CD14-positive monocyte (primary cell): ENCODE measurements at regions not wholly inside any gene's neighbourhood (a gene's known extent, or its start where the extent isn't known, plus 50 kb on each side); places are given as distances from the start of the nearest gene placed in this dataset.

Source experiments
- DNase-seq, 3 donors: peaks; one replicate each; pipeline ENCODE4 v3.0.0-alpha.2; 2011 to 2022
- H2AFZ ChIP-seq: 2 replicates; pipeline ENCODE4 v1.6.0; 2012; ENCODE audit warnings: mild to moderate bottlenecking, low read depth, low read length, inconsistent platforms; ENCODE audit not compliant: insufficient read depth, poor library complexity, severe bottlenecking
- H3K27ac ChIP-seq, 2 donors: 1 replicate in 1 of 2; 2 replicates in 1 of 2; pipeline ENCODE4 v1.5.1; 2012 to 2013; ENCODE audit warnings: low read length in 2 of 2, control low read depth in 1 of 2, inconsistent platforms in 1 of 2, low read depth in 1 of 2, mild to moderate bottlenecking in 1 of 2
- H3K27me3 ChIP-seq, 2 donors: one replicate each; pipeline versions ENCODE4 v1.6.0 to v1.6.1; 2011 to 2013; ENCODE audit warnings: low read length in 2 of 2; ENCODE audit not compliant: control insufficient read depth in 2 of 2, insufficient read depth in 2 of 2
- H3K36me3 ChIP-seq, 2 donors: replicated peaks in 1 of 2; 1 replicate in 1 of 2; 2 replicates in 1 of 2; pipeline versions ENCODE4 v1.5.1 to v1.6.1; 2012 to 2013; ENCODE audit warnings: low read length in 2 of 2, control low read depth in 1 of 2, inconsistent platforms in 1 of 2, mild to moderate bottlenecking in 1 of 2; ENCODE audit not compliant: insufficient read depth in 2 of 2, control insufficient read depth in 1 of 2
- H3K4me1 ChIP-seq, 2 donors: 1 replicate in 1 of 2; 2 replicates in 1 of 2; pipeline versions ENCODE4 v1.5.1 to v1.6.1; 2012 to 2013; ENCODE audit warnings: low read length in 2 of 2, control low read depth in 1 of 2, inconsistent platforms in 1 of 2, mild to moderate bottlenecking in 1 of 2, moderate library complexity in 1 of 2; ENCODE audit not compliant: insufficient read depth in 2 of 2, control insufficient read depth in 1 of 2
- H3K4me2 ChIP-seq: replicated peaks from 2 replicates; pipeline ENCODE3; 2012; ENCODE audit warnings: low read length, moderate library complexity, mild to moderate bottlenecking; ENCODE audit not compliant: poor library complexity, severe bottlenecking; ENCODE audit errors: extremely low read depth
- H3K4me3 ChIP-seq, 3 experiments: fragments of 200-600 bp in 1 of 3; sonication (generic) in 1 of 3; replicated peaks in 1 of 3; 1 replicate in 2 of 3; 2 replicates in 1 of 3; pipeline ENCODE4 v1.5.1; 2011 to 2013; ENCODE audit warnings: low read length in 3 of 3, mild to moderate bottlenecking in 3 of 3, control low read depth in 2 of 3, low read depth in 2 of 3, inconsistent platforms in 1 of 3, moderate library complexity in 1 of 3
- H3K79me2 ChIP-seq: 2 replicates; pipeline ENCODE4 v1.6.0; 2012; ENCODE audit warnings: mild to moderate bottlenecking, control low read depth, inconsistent platforms, low read length, moderate library complexity; ENCODE audit not compliant: insufficient read depth
- H3K9ac ChIP-seq: 2 replicates; pipeline ENCODE4 v1.6.0; 2017; ENCODE audit warnings: low read length, mild to moderate bottlenecking; ENCODE audit not compliant: insufficient read depth, poor library complexity, severe bottlenecking
- H3K9me3 ChIP-seq, 2 donors: replicated peaks in 1 of 2; 1 replicate in 1 of 2; 2 replicates in 1 of 2; pipeline versions ENCODE4 v1.5.1 to v1.6.1; 2012 to 2013; ENCODE audit warnings: low read length in 2 of 2, control low read depth in 1 of 2; ENCODE audit not compliant: control insufficient read depth in 1 of 2, insufficient read depth in 1 of 2
- H4K20me1 ChIP-seq: 2 replicates; pipeline ENCODE4 v1.6.0; 2012; ENCODE audit warnings: mild to moderate bottlenecking, low read length, control low read depth, moderate library complexity; ENCODE audit not compliant: insufficient read depth
- H3K27ac Mint-ChIP-seq, 7 donors: one replicate each; pipeline ENCODE4 v1.8.0; 2020; ENCODE audit warnings: mild to moderate bottlenecking in 7 of 7, mixed read lengths in 7 of 7, moderate library complexity in 6 of 7, inconsistent platforms in 2 of 7
- H3K27me3 Mint-ChIP-seq, 3 donors: one replicate each; pipeline ENCODE4 v1.8.0; 2021 to 2022; ENCODE audit warnings: low read depth in 3 of 3, mild to moderate bottlenecking in 3 of 3, mixed read lengths in 3 of 3, moderate library complexity in 3 of 3, inconsistent platforms in 1 of 3
- H3K36me3 Mint-ChIP-seq, 2 donors: one replicate each; pipeline ENCODE4 v1.8.0; 2020; ENCODE audit warnings: mixed read lengths in 2 of 2, inconsistent platforms in 1 of 2, mild to moderate bottlenecking in 1 of 2
- H3K4me1 Mint-ChIP-seq: one replicate; pipeline ENCODE4 v1.8.0; 2020; ENCODE audit warnings: mild to moderate bottlenecking, mixed read lengths
- H3K4me3 Mint-ChIP-seq, 2 donors: one replicate each; pipeline ENCODE4 v1.8.0; 2020; ENCODE audit warnings: mild to moderate bottlenecking in 2 of 2, mixed read lengths in 2 of 2, moderate library complexity in 1 of 2
- H3K9me3 Mint-ChIP-seq, 7 donors: one replicate each; pipeline ENCODE4 v1.8.0; 2020 to 2022; ENCODE audit warnings: mixed read lengths in 7 of 7, mild to moderate bottlenecking in 6 of 7, moderate library complexity in 6 of 7, inconsistent platforms in 2 of 7
- WGBS: methylation state at CpG from one replicate; pipeline ENCODE4 v1.1.5; 2013; ENCODE audit warnings: missing lambda C conversion rate; ENCODE audit not compliant: insufficient coverage; 5-methylcytosine and 5-hydroxymethylcytosine counted together
- intact Hi-C, 2 donors: fragments of 100-400 bp; cut with micrococcal nuclease; formaldehyde crosslinking; loops; one replicate each; pipeline versions ENCODE4 v1.15.0 to v1.15.1; 2023
- TF ChIP-seq, protein P1 (sequence below): fragments of 200-600 bp; IDR thresholded peaks from one replicate; pipeline ENCODE4 v1.8.0; 2022; ENCODE audit warnings: antibody characterized with exemption, mild to moderate bottlenecking

DNA sequence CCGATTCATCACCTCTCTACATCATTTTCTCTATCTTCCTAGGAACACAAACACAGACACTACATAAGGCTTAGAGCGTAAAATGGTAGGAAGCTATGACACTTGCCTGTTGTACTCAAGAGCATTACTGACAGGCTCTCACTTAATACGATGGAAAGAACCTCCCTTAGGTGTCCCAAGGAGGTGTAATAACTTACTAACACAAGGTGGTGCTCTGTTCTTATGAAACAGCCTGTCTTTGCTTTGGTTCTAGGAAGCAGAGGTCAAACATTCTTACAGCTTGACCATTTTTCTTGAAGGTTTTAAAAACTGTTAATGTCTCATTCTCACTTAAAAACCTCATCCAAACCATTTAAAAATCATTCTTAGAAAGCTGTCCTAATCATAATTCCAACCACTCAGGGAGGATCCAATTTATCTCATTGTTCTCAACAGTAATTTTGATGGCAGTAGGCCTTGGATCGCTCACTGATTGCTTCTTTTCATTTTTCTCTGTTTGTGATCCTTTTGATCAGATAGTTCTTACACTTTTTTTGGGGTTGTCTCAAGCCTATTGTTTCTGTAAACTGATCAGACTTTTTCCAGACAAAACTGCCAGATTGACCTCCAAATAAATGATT, 317.8 kb upstream of the AGTR1 start:
- H4K20me1 ChIP-seq, result no peaks in the 10 kb centered on the region
- no peak overlapping the region for H3K9ac ChIP-seq
- intact Hi-C loops, result no loop called here
- Mint-ChIP-seq H3K4me1 (no peaks in the 10 kb centered on the region), H3K9me3 (peaks cover 0 to 1% (median 0%) of the 10 kb centered on the region in 7 donors), H3K27me3 (peaks cover 0 to 1% (median 0%) of the 10 kb centered on the region in 3 donors), H3K4me3 (no peak overlapping the region), H3K27ac (no peak overlapping the region), H3K36me3 (no peaks in the 10 kb centered on the region)
- no peaks in the 10 kb centered on the region for H3K36me3 ChIP-seq
- H3K4me3 ChIP-seq, result no peak overlapping the region
- H3K4me2 ChIP-seq, result no peak overlapping the region
- DNase-seq, result no peak
- TF ChIP-seq, protein P1, sequence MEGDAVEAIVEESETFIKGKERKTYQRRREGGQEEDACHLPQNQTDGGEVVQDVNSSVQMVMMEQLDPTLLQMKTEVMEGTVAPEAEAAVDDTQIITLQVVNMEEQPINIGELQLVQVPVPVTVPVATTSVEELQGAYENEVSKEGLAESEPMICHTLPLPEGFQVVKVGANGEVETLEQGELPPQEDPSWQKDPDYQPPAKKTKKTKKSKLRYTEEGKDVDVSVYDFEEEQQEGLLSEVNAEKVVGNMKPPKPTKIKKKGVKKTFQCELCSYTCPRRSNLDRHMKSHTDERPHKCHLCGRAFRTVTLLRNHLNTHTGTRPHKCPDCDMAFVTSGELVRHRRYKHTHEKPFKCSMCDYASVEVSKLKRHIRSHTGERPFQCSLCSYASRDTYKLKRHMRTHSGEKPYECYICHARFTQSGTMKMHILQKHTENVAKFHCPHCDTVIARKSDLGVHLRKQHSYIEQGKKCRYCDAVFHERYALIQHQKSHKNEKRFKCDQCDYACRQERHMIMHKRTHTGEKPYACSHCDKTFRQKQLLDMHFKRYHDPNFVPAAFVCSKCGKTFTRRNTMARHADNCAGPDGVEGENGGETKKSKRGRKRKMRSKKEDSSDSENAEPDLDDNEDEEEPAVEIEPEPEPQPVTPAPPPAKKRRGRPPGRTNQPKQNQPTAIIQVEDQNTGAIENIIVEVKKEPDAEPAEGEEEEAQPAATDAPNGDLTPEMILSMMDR, result no peak
- no peaks in the 10 kb centered on the region for H3K79me2 ChIP-seq
- H3K27me3 ChIP-seq, result no peaks in the 10 kb centered on the region
- H3K4me1 ChIP-seq, result no peaks in the 10 kb centered on the region
- 100% methylated on average over 1 of the region's 4 CpGs for WGBS
- no peak overlapping the region for H2AFZ ChIP-seq
- H3K27ac ChIP-seq, result no peak overlapping the region
- H3K9me3 ChIP-seq, result no peaks in the 10 kb centered on the region

GRCh38 chr3:148381051-148381450, 316.7 kb upstream of the AGTR1 start:
- Histone ChIP-seq H3K4me1 (no peaks in the 10 kb centered on the region), H4K20me1 (no peaks in the 10 kb centered on the region), H3K4me2 (no peak overlapping the region), H3K9ac (no peak overlapping the region), H2AFZ (no peak overlapping the region), H3K36me3 (no peaks in the 10 kb centered on the region), H3K9me3 (no peaks in the 10 kb centered on the region), H3K27me3 (no peaks in the 10 kb centered on the region), H3K79me2 (no peaks in the 10 kb centered on the region), H3K4me3 (no peak overlapping the region), H3K27ac (no peak overlapping the region)
- peaks cover 0 to 1% (median 0%) of the 10 kb centered on the region in 7 donors for H3K9me3 Mint-ChIP-seq
- TF ChIP-seq, protein P1, result no peak
- no peaks in the 10 kb centered on the region for H3K4me1 Mint-ChIP-seq
- peaks cover 0 to 1% (median under 1%) of the 10 kb centered on the region in 3 donors for H3K27me3 Mint-ChIP-seq
- no peak overlapping the region for H3K27ac Mint-ChIP-seq
- 94% methylated on average over 3 of the region's 6 CpGs for WGBS
- no peaks in the 10 kb centered on the region for H3K36me3 Mint-ChIP-seq
- DNase-seq, result no peak
- intact Hi-C loops, result no loop called here
- no peak overlapping the region for H3K4me3 Mint-ChIP-seq
